ENCODE measurements at regions not wholly inside any gene's neighbourhood (a gene's known extent, or its start where the extent isn't known, plus 50 kb on each side); places are given as distances from the start of the nearest gene placed in this dataset.
"Not testable (repeated sequence)": the region's sequence is repeated elsewhere in the genome, so short reads cannot be mapped to it uniquely, and the experiment has no call there.

DNA sequence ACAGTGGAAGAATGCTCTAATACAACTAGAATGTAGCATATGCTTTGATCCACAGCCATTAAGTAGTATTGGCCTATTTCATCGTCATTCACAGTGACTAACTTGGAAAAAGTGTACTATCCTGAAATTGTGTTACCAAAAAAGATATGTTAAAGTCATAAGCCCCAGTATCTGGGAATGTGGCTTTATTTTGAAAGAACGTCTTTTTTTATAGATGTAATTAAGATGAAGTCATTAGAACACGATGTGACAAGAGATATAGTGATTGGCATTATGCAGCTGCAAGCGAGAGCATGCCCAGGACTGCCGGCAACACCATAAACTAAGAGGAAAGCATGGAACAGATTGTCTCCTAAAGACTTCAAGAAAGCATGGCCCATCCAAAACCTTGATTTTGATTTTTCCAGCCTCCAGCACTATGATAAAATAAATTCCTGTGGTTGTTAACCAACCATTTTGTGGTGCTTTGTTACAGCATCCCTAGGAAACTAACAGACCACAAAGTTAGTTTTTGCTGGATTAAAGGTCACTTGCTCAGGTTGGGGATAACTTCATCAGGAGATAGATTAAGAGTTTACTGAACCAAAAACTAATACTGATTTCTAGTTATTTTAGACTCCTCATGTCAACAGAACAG lies 870.6 kb upstream of the LRRC4C start:
- in situ Hi-C loops (cut with MboI; ENCODE audit: low sequenced_read_pairs) = no loop called here
- no peaks in the 10 kb centered on the region for H3K4me1 ChIP-seq
- no peak for DNase-seq (ENCODE audit: low spot score in 2 of 2)
- no peak overlapping the region for H3K4me3 ChIP-seq
- H3K27me3 ChIP-seq (ENCODE audit: low read depth) = no peaks in the 10 kb centered on the region
- no peaks in the 10 kb centered on the region for H3K36me3 ChIP-seq (replicated peaks)
- H3K9me3 ChIP-seq = no peaks in the 10 kb centered on the region

DNA sequence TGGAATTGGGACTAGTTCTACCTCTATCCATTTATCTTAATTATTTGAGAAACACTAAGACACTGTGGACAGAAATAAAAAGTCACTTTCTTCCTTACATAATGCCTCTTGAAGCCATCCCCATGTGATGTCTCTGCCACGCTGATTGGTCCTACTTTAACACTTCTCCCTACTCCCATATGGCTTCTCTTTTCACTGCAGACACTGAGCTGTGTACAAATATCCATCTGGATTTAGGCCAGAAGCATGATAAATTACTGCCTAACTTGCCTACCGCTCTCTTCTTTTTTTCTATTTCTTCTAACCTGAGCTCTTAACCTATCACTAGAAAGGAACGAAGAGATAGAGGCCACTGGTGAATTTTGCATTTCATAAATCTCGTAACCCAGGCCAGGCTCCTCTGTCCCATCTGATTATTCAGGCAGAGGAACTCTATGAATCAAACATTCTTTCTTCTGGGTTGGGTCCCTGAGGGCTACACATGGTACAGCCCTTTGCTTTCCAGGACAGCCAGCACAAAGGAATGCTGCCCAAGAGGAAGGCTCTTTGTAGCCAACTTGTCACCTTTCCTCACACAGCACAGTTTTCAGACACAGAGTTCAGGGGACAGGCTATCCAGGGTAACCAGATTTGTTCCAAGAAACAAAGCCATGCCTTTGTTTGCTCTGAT lies 878.5 kb upstream of the LRRC4C start:
- in situ Hi-C loops (cut with MboI; ENCODE audit: low sequenced_read_pairs) = no loop called here
- no peak for DNase-seq (ENCODE audit: low spot score in 2 of 2)
- Histone ChIP-seq H3K36me3 (replicated peaks) (no peaks in the 10 kb centered on the region), H3K9me3 (no peaks in the 10 kb centered on the region), H3K27me3 (ENCODE audit: low read depth) (no peaks in the 10 kb centered on the region), H3K4me3 (no peak overlapping the region), H3K4me1 (no peaks in the 10 kb centered on the region)

DNA sequence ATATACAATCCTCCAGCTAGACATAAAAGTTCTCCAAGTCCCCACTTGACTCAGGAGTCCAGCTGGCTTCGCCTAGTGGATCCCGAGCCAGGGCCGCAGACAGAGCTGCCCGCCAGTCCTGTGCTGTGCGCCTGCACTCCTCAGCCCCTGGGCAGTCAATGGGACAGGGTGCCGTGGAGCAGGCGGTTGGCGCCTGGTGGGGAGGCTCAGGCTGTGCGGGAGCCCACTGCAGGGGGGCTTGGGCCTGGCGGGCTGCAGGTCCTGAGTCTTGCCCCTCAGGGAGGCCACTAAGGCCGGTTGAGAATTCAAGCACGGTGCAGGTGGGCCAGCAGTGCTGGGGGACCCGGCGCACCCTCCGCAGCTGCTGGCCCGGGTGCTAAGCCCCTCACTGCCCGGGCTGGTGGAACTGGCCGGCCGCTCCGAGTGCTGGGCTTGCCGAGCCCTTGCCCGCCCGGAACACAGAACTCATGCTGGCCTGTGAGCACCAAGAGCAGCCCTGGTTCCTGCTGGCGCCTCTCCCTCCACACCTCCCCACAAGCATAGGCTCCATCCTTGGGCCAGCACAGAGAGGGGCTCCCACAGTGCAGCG lies 884.8 kb upstream of the LRRC4C start:
- Histone ChIP-seq H3K4me3 (no peak overlapping the region), H3K9me3 (no peaks in the 10 kb centered on the region), H3K4me1 (no peaks in the 10 kb centered on the region), H3K36me3 (replicated peaks) (no peaks in the 10 kb centered on the region), H3K27me3 (ENCODE audit: low read depth) (no peaks in the 10 kb centered on the region)
- in situ Hi-C loops (cut with MboI; ENCODE audit: low sequenced_read_pairs) = no loop called here
- no peak for DNase-seq (ENCODE audit: low spot score in 2 of 2)

DNA sequence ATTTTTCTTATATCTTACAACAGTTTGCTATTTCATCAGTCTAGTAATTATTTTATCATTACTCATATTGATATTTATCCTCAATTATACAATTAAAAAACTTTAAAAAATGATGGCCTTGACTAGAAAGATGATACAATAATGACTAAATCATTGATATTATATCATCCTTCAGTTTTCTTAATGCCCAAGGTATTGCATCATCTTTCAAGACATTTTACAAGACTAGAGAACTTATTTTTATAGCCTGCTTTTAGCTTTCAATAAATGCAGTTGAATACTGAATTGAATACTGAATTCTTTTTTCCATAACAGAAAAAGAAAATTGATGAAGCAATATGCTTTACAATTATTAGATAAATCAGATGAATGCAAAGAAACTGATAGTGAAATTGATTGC lies 886.5 kb upstream of the LRRC4C start:
- no peak for DNase-seq (ENCODE audit: low spot score in 2 of 2)
- in situ Hi-C loops (cut with MboI; ENCODE audit: low sequenced_read_pairs) = no loop called here
- Histone ChIP-seq H3K4me3 (no peak overlapping the region), H3K4me1 (no peaks in the 10 kb centered on the region), H3K27me3 (ENCODE audit: low read depth) (no peaks in the 10 kb centered on the region), H3K36me3 (replicated peaks) (no peaks in the 10 kb centered on the region), H3K9me3 (no peaks in the 10 kb centered on the region)

DNA sequence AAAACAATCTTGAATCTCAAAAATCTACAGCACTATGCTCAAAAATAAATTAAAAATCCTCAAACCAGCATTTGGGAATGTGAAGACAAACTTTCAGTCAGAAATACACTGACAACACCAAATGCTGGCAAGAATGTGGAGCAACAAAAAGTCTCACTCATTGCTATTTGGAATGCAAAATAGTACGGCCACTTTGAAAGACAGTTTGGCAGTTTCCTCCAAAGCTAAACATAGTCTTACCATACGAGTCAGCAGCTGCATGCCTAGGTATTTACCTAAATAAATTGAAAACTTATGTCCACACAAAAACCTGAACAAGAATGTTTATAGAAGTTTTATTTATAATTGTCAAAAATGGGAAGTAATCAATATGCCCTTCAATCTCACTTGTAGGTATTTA lies 904.2 kb upstream of the LRRC4C start:
- Histone ChIP-seq H3K9me3 (no peaks in the 10 kb centered on the region), H3K4me1 (no peaks in the 10 kb centered on the region), H3K36me3 (replicated peaks) (no peaks in the 10 kb centered on the region), H3K4me3 (no peak overlapping the region), H3K27me3 (ENCODE audit: low read depth) (no peaks in the 10 kb centered on the region)
- in situ Hi-C loops (cut with MboI; ENCODE audit: low sequenced_read_pairs) = no loop called here
- DNase-seq (ENCODE audit: low spot score in 2 of 2) = no peak

DNA sequence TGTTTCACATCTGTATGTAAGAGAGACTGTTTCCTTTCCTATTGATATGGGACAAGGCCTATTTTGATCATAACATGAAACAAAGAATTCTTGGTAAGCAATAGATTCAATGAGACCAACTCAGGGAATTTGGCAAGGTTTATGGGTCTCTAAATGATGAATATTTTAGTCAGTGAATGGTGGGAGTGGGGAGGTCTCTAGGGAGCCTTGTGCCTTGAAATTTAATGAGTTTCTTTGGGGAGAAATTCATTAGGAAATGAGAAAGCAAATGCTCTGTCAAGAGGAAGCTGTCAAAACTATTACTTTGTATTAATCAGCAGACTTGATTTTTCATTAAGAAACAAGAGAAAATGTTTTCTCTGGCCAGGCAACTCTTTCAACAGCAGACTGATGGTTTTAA lies 921.7 kb upstream of the API5 start:
- no peaks in the 10 kb centered on the region for H3K4me1 ChIP-seq
- no peaks in the 10 kb centered on the region for H3K36me3 ChIP-seq (replicated peaks)
- no peak overlapping the region for H3K4me3 ChIP-seq
- in situ Hi-C loops (cut with MboI; ENCODE audit: low sequenced_read_pairs) = no loop called here
- H3K9me3 ChIP-seq = no peaks in the 10 kb centered on the region
- DNase-seq (ENCODE audit: low spot score in 2 of 2) = no peak
- H3K27me3 ChIP-seq (ENCODE audit: low read depth) = no peaks in the 10 kb centered on the region

DNA sequence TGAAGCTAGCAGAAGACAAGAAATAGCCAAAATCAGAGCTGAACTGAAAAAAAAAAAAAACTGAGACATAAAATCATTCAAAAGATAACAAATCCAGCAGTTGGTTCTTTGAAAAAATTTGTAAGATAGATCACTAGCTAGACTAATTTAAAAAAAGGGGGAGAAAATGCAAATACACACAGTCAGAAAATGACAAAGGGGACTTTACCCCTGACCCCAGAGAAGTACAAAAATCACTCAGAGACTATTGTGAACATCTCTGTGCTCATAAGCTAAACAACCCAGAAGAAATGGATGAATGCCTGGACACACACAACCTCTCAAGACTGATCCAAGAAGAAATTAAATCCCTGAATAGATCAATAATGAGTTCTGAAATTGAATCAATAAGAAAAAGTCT lies 914.3 kb upstream of the API5 start:
- no peak for DNase-seq (ENCODE audit: low spot score in 2 of 2)
- in situ Hi-C loops (cut with MboI; ENCODE audit: low sequenced_read_pairs) = no loop called here
- 0 out of 2 replicates have a peak, but pooled peaks cover 3% of the 10 kb centered on the region for H3K27me3 ChIP-seq (ENCODE audit: low read depth)
- no peaks in the 10 kb centered on the region for H3K9me3 ChIP-seq
- no peaks in the 10 kb centered on the region for H3K36me3 ChIP-seq (replicated peaks)
- no peak overlapping the region for H3K4me3 ChIP-seq
- no peaks in the 10 kb centered on the region for H3K4me1 ChIP-seq

DNA sequence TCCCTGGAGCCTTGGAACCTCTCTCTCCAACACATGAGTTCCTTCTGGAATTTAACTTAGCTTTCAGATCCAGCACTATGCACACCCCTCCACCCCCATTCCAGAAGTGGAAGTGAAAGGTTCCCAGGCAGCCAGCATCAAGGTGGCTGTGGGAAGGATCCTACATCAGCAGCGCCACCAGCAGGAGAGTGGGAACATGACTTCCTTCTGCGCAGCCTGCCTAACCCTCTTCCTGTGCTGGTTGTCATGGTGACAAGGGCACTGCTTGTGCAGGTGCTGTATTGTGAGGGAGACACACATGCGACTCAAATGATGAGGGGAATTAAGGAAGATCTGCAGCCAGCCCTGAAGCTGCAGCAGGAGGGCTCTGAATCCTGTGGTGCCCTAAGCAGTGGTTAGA lies 904.5 kb upstream of the API5 start:
- Histone ChIP-seq H3K4me3 (no peak overlapping the region), H3K27me3 (ENCODE audit: low read depth) (no peaks in the 10 kb centered on the region), H3K9me3 (no peaks in the 10 kb centered on the region; the same call in 1 of the 2 replicates), H3K36me3 (replicated peaks) (no peaks in the 10 kb centered on the region), H3K4me1 (no peaks in the 10 kb centered on the region)
- no peak for DNase-seq (ENCODE audit: low spot score in 2 of 2)
- in situ Hi-C loops (cut with MboI; ENCODE audit: low sequenced_read_pairs) = no loop called here

DNA sequence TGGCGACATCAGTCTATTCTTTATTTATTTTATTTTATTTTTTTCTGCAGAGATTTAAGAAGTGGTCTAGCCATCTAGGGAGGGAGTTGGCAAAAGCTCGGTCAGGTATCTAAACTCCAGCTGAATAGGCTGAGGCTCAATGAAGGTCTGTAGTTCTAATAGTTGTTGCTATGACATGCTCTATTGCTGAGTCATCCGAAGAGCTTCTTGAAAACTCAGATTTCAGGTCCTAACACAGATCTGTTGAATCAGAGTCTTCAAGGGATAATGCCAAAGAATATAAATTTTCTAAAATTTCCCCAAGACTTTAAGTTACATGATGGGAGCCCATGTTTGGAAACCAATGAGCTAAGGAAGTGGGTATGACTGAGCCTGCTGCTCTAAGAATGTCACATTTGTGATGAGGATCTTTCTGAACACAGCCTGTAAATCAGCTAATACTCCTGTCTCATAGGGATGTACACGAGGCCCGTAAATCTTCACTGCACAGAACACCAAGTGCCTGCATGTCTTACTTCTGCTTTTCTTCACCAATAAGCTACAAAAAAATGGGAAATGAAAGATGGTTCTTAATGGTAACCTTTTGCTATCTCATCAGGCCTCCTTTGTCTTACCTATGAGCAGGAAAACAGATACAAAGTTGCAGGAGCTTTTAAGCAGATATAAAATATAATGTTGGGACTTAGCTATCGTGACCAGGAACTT lies 901.4 kb upstream of the API5 start:
- in situ Hi-C loops (cut with MboI; ENCODE audit: low sequenced_read_pairs) = no loop called here
- DNase-seq (ENCODE audit: low spot score in 2 of 2) = no peak
- Histone ChIP-seq H3K36me3 (replicated peaks) (no peaks in the 10 kb centered on the region), H3K4me3 (no peak overlapping the region), H3K9me3 (no peaks in the 10 kb centered on the region; the same call in 1 of the 2 replicates), H3K27me3 (ENCODE audit: low read depth) (no peaks in the 10 kb centered on the region), H3K4me1 (no peaks in the 10 kb centered on the region)

DNA sequence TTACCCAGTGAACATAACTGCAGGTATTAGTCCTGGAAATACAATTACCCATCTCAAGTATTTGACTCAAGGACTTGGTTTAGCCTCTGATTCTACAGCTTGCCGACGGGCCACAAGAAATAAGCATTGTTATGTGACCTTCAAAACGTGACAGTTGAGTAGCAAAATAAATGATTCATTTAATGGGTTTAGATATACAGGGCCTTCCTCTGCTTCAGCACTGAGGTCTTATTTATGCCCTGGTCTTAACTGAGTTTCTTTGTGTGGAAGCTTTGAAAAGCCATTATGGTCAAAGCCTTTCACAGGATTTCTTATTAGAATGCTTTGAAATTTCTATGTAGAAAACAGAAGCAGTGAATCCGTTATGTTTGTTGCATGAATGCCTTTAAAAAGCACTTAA lies 899.2 kb upstream of the API5 start:
- Histone ChIP-seq H3K36me3 (replicated peaks) (no peaks in the 10 kb centered on the region), H3K9me3 (no peaks in the 10 kb centered on the region), H3K4me3 (no peak overlapping the region), H3K4me1 (no peaks in the 10 kb centered on the region), H3K27me3 (ENCODE audit: low read depth) (no peaks in the 10 kb centered on the region)
- DNase-seq (ENCODE audit: low spot score in 2 of 2) = no peak
- in situ Hi-C loops (cut with MboI; ENCODE audit: low sequenced_read_pairs) = no loop called here

DNA sequence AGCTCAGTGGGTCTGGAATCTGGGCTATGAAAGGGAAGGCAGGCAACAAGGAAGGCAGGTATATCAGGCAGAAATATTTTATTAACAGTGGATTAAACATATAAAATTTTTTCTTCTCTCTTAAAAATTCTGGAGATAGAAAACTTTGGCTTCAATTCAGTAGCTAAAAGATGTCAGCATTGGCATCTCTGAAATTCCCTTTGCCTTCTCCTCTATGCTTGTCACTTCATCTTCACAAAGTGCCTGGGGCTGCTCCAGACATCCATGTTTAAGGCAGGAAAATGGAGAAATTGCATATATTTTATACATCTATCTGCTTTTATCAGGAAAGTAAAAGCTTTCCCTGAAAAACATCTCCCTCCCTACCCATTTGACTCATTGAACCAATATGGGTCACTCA lies 894.1 kb upstream of the API5 start:
- Histone ChIP-seq H3K27me3 (ENCODE audit: low read depth) (no peaks in the 10 kb centered on the region), H3K9me3 (no peaks in the 10 kb centered on the region), H3K4me1 (no peaks in the 10 kb centered on the region), H3K36me3 (replicated peaks) (no peaks in the 10 kb centered on the region), H3K4me3 (no peak overlapping the region)
- no peak for DNase-seq (ENCODE audit: low spot score in 2 of 2)
- in situ Hi-C loops (cut with MboI; ENCODE audit: low sequenced_read_pairs) = no loop called here

DNA sequence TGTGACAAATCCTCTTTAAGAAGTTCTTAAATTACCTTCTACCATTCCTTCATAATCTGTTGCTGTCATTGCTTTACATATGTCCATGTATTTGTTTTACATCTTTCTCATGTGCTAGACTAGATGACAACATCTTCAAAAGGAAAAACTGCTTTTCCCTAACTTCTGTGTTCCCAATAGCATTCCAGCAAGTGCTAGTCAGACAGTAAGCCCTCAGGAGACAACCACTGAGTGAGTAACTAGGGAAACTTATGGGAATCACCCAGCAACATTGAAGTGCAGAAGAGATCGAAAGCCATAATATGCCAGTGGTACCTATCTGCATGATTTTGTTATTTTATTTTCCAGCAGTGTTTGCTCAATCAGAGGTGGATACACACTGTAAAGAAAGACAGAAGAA lies 889.7 kb upstream of the API5 start:
- Histone ChIP-seq H3K4me3 (no peak overlapping the region), H3K27me3 (ENCODE audit: low read depth) (no peaks in the 10 kb centered on the region), H3K4me1 (no peaks in the 10 kb centered on the region), H3K9me3 (no peaks in the 10 kb centered on the region), H3K36me3 (replicated peaks) (no peaks in the 10 kb centered on the region)
- in situ Hi-C loops (cut with MboI; ENCODE audit: low sequenced_read_pairs) = no loop called here
- no peak for DNase-seq (ENCODE audit: low spot score in 2 of 2)

DNA sequence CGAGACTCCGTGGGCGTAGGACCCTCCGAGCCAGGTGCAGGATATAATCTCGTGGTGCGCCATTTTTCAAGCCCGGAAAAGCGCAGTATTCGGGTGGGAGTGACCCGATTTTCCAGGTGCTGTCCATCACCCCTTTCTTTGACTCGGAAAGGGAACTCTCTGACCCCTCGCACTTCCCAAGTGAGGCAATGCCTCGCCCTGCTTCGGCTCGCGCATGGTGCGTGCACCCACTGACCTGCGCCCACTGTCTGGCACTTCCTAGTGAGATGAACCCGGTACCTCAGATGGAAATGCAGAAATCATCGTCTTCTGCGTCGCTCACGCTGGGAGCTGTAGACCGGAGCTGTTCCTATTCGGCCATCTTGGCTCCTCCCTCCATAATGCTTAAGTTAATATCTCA lies 876.9 kb upstream of the API5 start:
- H3K4me1 ChIP-seq; H3K36me3 ChIP-seq (replicated peaks); DNase-seq (ENCODE audit: low spot score in 2 of 2); H3K4me3 ChIP-seq; in situ Hi-C loops (cut with MboI; ENCODE audit: low sequenced_read_pairs); H3K27me3 ChIP-seq (ENCODE audit: low read depth); H3K9me3 ChIP-seq: not testable (repeated sequence)

DNA sequence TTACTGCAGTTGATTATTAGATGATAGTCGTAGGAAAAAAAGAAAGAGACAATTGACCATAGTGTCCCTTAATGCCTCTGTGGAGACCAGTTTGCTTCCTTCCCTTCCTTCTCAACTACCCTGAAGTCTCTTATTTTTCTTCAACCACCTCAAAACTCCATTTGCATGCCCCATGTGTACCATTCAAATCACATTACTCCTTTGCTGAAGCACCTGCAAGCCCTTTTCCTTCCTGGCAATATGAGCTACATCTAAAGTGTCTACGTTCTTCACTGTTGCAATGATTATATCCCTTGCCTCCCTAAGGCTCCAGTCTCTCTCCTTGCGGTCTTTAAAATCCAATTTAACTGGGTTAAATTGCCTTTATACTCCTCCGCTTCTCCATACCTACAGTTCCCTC lies 867.4 kb upstream of the API5 start:
- no peak for DNase-seq (ENCODE audit: low spot score in 2 of 2)
- H3K9me3 ChIP-seq = no peaks in the 10 kb centered on the region
- H3K36me3 ChIP-seq (replicated peaks) = no peaks in the 10 kb centered on the region
- H3K27me3 ChIP-seq (ENCODE audit: low read depth) = no peaks in the 10 kb centered on the region
- no peak overlapping the region for H3K4me3 ChIP-seq
- in situ Hi-C loops (cut with MboI; ENCODE audit: low sequenced_read_pairs) = no loop called here
- H3K4me1 ChIP-seq = no peaks in the 10 kb centered on the region
